Stimulated activated naive B cell treated with anti-CD40 and anti-IgM and Interleukin-4, amounts not matched to agents 10 μg/mL and 1 μg/mL and 100 μg/mL, for 72 hours (primary cell): ENCODE measurements at regions not wholly inside any gene's neighbourhood (a gene's known extent, or its start where the extent isn't known, plus 50 kb on each side); places are given as distances from the start of the nearest gene placed in this dataset.
"Not testable (repeated sequence)": the region's sequence is repeated elsewhere in the genome, so short reads cannot be mapped to it uniquely, and the experiment has no call there.

ENCODE experiments used
- ATAC-seq, 2 donors: fragments of 150-1000 bp; cut with Tn5 transposase; replicated peaks; 2 replicates each; pipeline ENCODE4 v1.10.0; 2021; ENCODE audit warnings: moderate library complexity in 1 of 2
- DNase-seq: peaks from one replicate; pipeline ENCODE4 v3.0.0; 2021
- H3K27ac Mint-ChIP-seq: one replicate; pipeline ENCODE4 v1.8.0; 2022; ENCODE audit warnings: mild to moderate bottlenecking, mixed read lengths
- H3K27me3 Mint-ChIP-seq, 2 donors: one replicate each; pipeline ENCODE4 v1.8.0; 2022; ENCODE audit warnings: mixed read lengths in 2 of 2
- H3K36me3 Mint-ChIP-seq, 2 donors: one replicate each; pipeline ENCODE4 v1.8.0; 2022; ENCODE audit warnings: mixed read lengths in 2 of 2, mild to moderate bottlenecking in 1 of 2
- H3K4me1 Mint-ChIP-seq, 2 donors: one replicate each; pipeline ENCODE4 v1.8.0; 2022; ENCODE audit warnings: mixed read lengths in 2 of 2, mild to moderate bottlenecking in 1 of 2
- H3K4me3 Mint-ChIP-seq, 2 donors: one replicate each; pipeline ENCODE4 v1.8.0; 2022; ENCODE audit warnings: mild to moderate bottlenecking in 2 of 2, mixed read lengths in 2 of 2, moderate library complexity in 1 of 2
- H3K9me3 Mint-ChIP-seq, 2 donors: one replicate each; pipeline ENCODE4 v1.8.0; 2022; ENCODE audit warnings: mixed read lengths in 2 of 2, mild to moderate bottlenecking in 1 of 2

DNA sequence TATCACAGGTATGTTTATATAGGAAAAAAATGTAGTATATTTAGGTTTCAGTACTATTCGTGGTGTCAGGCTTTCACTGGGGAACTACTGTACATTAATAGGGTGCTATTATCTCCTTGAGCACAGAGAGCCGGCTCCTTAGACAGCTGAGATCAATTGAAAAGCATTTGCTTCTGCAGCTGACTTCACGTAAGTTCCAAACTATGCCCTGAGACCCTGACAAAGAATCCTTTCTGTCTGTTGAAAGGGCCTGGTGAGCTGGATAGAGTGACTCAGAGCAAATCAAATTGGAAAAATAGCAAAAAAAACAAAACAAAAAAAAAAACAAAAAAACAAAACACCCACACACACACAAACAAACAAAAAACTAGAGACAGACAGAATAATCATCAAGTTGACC, 652.0 kb downstream of the MTRR start:
- Mint-ChIP-seq H3K9me3 (no peaks in the 10 kb centered on the region), H3K27ac (no peak overlapping the region), H3K36me3 (no peaks in the 10 kb centered on the region), H3K4me1 (no peaks in the 10 kb centered on the region), H3K4me3 (no peak overlapping the region), H3K27me3 (no peaks in the 10 kb centered on the region)
- DNase-seq (no peak), ATAC-seq (no peak)

DNA sequence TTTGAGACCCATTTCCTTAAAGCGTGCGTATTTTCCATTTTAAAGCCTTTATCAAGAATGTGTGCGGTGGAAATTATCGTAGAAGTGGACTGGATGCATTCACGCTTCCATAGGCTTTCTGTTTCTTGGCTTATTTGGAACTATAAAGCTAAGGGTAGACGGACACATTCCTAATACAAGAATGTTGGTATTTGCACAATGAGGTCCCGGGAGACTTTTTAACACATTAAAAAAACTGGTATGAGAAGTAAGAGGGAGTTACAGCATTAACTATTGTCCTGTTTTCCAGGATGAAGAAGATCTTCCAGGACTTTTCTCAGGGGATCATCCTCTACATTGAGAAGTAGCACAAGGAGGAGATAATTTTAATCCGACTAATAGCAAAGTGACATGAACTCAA, 653.0 kb downstream of the MTRR start:
- Mint-ChIP-seq H3K27me3 (no peaks in the 10 kb centered on the region), H3K27ac (no peak overlapping the region), H3K36me3 (no peaks in the 10 kb centered on the region), H3K4me3 (no peak overlapping the region), H3K4me1 (no peaks in the 10 kb centered on the region), H3K9me3 (no peaks in the 10 kb centered on the region)
- DNase-seq, result no peak
- ATAC-seq, result no peak

DNA sequence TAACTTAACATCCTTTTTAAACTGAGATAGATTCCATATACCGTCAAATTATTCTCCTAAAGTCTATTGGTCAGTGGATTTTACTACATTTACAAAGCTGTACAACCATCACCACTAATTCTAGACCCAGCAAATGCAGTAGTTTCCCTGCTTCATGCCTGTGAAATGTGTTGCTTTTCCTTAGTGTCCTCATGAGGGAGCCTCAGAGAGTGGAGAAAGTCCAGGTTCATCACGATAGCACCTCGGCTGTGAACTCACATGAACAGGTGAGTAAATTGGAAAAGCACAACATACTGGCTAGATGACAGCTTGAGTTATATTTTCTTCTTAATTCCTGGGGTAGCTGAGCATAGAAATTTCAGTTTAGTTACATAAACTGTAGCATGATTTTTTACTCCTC, 653.7 kb downstream of the MTRR start:
- H3K9me3 Mint-ChIP-seq, result no peaks in the 10 kb centered on the region
- no peaks in the 10 kb centered on the region for H3K4me1 Mint-ChIP-seq
- DNase-seq, result no peak
- H3K27ac Mint-ChIP-seq, result no peak overlapping the region
- no peak for ATAC-seq
- H3K27me3 Mint-ChIP-seq, result no peaks in the 10 kb centered on the region
- no peaks in the 10 kb centered on the region for H3K36me3 Mint-ChIP-seq
- H3K4me3 Mint-ChIP-seq, result no peak overlapping the region

DNA sequence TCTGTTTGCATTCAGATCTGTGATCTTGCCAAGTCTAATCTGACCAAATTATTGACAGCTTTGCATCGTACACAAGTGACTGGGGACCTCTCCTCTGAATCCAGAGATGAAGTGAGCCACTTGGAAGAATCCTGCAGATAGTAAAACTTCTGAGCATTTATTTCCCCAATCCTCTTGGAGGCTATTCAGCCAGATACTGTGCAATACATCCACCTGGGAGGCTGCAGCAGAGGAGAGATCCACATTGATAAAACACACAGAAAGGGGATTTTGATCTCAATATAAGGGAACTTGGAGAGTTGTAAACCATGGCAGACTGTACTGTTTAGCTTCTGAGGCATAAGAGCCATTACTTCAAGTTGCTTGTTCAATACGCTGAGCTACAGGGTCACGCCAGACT, 654.6 kb downstream of the MTRR start:
- no peaks in the 10 kb centered on the region for H3K36me3 Mint-ChIP-seq
- no peak overlapping the region for H3K27ac Mint-ChIP-seq
- DNase-seq (no peak), ATAC-seq (no peak)
- no peaks in the 10 kb centered on the region for H3K9me3 Mint-ChIP-seq
- no peak overlapping the region for H3K4me3 Mint-ChIP-seq
- H3K4me1 Mint-ChIP-seq, result no peaks in the 10 kb centered on the region
- no peaks in the 10 kb centered on the region for H3K27me3 Mint-ChIP-seq

DNA sequence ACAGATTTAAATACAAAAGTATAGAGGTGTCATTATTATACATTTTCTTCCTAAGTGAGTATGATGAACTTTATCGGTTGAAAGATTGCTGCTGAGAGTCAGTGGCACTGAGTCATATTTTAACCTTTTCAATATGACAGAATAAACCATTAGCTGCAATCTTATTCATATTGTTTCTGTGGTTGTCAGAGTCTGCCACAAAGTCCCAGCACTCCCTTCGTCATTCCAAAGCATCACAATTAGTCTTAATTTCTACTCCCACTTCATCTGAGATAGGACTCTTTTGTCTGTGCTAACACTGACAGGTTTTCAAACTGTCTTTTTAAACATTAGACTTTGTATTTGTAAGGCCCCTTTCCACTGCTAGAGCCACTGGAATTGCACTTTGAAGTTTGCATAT, 656.9 kb downstream of the MTRR start:
- H3K27me3 Mint-ChIP-seq, result no peaks in the 10 kb centered on the region
- no peak for DNase-seq
- no peak overlapping the region for H3K4me3 Mint-ChIP-seq
- no peak for ATAC-seq
- no peaks in the 10 kb centered on the region for H3K36me3 Mint-ChIP-seq
- no peaks in the 10 kb centered on the region for H3K9me3 Mint-ChIP-seq
- H3K4me1 Mint-ChIP-seq, result no peaks in the 10 kb centered on the region
- no peak overlapping the region for H3K27ac Mint-ChIP-seq

DNA sequence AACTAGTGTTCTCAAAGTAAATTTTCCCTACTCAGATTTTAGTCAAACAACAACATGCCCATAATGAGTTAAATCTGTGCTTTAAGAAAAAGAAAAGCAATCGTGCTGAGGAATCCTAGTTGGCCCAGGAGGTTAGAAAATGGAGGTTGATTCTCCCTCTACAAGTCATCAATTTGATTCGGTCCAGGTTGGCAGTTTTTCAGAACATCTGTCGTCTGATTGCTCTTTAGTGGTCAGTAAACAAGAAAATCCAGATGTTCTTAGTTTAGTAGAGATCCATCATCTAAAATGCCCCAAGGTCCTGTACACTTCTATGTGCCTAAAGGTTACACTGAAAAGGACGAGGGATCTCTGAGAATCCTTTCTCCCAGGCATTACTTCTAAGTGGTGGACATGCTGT, 659.2 kb downstream of the MTRR start:
- no peaks in the 10 kb centered on the region for H3K4me1 Mint-ChIP-seq
- H3K27me3 Mint-ChIP-seq, result no peaks in the 10 kb centered on the region
- ATAC-seq (no peak), DNase-seq (no peak)
- H3K27ac Mint-ChIP-seq, result no peak overlapping the region
- no peaks in the 10 kb centered on the region for H3K9me3 Mint-ChIP-seq
- H3K4me3 Mint-ChIP-seq, result no peak overlapping the region
- no peaks in the 10 kb centered on the region for H3K36me3 Mint-ChIP-seq

DNA sequence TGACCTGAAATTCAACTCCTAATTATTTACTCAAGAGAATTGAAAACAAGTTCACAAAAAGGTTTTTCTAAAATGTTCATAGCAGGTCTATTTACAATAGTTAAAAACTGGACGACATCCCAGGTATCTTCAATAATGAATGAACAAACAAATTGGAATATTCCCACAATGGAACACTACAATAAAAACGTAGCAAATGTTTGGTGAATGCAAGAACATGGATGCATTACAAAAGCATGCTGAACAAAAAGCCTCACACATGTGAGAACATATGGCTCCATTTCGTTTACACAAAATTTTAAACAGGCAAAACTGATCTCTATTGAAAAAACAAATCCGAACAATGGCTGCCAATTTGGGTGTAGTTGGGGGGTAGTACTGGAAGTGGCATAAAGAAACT, 669.9 kb downstream of the MTRR start:
- Mint-ChIP-seq H3K27ac (no peak overlapping the region), H3K4me3 (no peak overlapping the region), H3K4me1 (no peaks in the 10 kb centered on the region), H3K36me3 (no peaks in the 10 kb centered on the region), H3K9me3 (peaks cover 0 to 1% of the 10 kb centered on the region in 2 donors), H3K27me3 (no peaks in the 10 kb centered on the region)
- ATAC-seq (no peak), DNase-seq (no peak)

DNA sequence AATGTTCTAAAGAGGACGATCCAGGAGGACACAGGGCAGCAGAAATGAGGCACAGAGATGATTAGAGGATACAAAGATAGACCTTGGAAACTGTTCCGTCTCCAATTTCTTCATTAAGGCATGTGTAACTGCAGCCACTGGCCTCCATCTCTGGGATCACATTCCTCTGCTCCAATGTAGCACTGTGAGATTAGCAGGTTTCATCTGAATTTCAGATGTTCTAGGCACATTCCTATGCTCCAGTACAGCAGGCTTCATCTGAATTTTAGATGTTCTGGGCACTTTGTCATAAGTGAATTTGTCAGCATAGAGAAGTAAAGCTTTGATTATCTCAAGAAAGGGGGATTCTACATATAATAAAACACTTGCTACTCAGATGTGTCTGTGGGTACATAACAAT, 671.4 kb downstream of the MTRR start:
- Mint-ChIP-seq H3K4me3 (no peak overlapping the region), H3K4me1 (no peaks in the 10 kb centered on the region), H3K9me3 (peaks cover 0 to 2% of the 10 kb centered on the region in 2 donors), H3K27ac (no peak overlapping the region), H3K36me3 (no peaks in the 10 kb centered on the region), H3K27me3 (no peaks in the 10 kb centered on the region)
- DNase-seq, result no peak
- ATAC-seq, result no peak

DNA sequence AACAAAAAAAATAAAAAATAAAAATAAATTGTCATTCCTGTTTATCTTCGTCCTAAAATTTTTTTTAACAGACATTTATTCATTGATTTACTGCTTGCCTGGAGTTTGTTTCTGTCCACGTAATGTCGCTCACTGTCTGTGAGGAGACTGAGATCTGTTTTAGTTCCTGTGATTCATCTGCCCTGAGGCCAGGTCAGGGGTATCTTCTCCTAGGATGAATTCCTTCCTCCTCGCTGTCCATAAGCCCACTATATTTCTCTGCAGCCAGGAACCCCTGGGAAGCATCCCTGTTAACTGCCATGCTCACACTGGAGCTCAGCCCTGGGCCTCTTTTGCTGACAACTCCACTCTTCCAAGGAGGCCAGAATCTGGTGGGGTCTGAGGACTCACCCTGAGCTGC, 682.0 kb downstream of the MTRR start:
- DNase-seq (no peak), ATAC-seq (no peak)
- H3K27me3 Mint-ChIP-seq, result no peaks in the 10 kb centered on the region
- no peaks in the 10 kb centered on the region for H3K4me1 Mint-ChIP-seq
- H3K4me3 Mint-ChIP-seq, result no peak overlapping the region
- peaks cover 17 to 19% of the 10 kb centered on the region in 2 donors for H3K9me3 Mint-ChIP-seq
- no peaks in the 10 kb centered on the region for H3K36me3 Mint-ChIP-seq
- no peak overlapping the region for H3K27ac Mint-ChIP-seq

DNA sequence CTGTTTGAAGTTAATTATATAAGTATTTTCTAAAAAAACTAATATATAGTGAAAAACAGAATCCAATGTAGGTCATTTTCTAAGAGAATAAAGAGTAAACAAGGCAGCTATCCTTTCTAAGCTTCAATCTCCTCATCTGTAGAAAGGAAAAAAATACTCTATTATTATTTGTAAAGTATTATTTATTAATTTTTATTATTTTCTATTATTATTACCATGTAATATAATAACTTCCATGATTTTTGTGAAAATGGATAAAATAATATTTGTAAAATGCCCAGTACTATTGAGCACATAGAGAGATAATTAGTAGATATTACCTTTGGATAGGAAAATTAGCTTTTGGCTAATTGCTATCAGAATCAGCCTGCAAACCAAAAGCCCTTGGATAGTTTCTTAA, 684.4 kb downstream of the MTRR start:
- Mint-ChIP-seq H3K27ac (no peak overlapping the region), H3K9me3 (peaks cover 19% of the 10 kb centered on the region in 2 donors), H3K27me3 (no peaks in the 10 kb centered on the region), H3K4me1 (no peaks in the 10 kb centered on the region), H3K36me3 (no peaks in the 10 kb centered on the region), H3K4me3 (no peak overlapping the region)
- no peak for DNase-seq
- ATAC-seq, result no peak

DNA sequence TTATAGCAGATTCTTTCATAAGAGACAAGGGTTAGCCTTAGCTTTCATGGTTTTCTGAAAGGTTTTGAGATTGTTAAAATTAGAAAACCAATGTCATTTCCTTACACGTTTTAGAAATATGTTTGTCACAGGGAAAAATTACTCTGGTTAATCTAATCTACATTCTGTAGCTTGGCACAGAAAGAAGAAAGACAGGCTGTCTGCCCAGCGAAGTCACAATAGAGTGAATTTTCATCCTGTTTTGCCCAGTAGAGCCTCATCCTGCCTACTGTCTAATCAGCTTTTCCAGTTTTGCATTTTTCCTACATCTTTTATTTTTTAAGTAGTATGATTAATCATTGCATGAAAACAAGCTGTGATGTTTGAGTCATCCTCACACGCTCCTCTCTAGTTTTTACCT, 688.8 kb downstream of the MTRR start:
- H3K27me3 Mint-ChIP-seq, result no peaks in the 10 kb centered on the region
- H3K9me3 Mint-ChIP-seq, result peaks cover 19% of the 10 kb centered on the region in 2 donors
- H3K27ac Mint-ChIP-seq, result no peak overlapping the region
- H3K4me3 Mint-ChIP-seq, result no peak overlapping the region
- H3K36me3 Mint-ChIP-seq, result no peaks in the 10 kb centered on the region
- DNase-seq (no peak), ATAC-seq (no peak)
- no peaks in the 10 kb centered on the region for H3K4me1 Mint-ChIP-seq

DNA sequence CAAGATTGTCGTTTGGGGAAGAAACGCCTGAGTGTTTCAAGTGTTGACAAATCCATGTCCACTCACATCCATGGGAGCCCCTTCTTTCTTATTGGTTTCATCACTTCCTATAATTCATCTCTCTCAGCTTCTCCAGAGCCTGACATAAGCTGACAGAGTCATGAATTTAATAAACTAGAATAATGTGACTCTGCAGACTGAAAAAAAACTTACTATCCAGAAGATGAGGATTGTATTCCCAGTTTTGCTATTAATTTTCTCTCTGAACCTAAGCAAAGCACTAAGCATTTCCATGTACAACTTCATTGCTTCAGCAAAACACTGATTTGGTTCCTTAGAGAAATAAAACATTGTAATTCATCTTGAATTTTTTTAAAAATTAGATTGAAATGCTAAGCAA, 691.8 kb downstream of the MTRR start:
- no peak for DNase-seq

DNA sequence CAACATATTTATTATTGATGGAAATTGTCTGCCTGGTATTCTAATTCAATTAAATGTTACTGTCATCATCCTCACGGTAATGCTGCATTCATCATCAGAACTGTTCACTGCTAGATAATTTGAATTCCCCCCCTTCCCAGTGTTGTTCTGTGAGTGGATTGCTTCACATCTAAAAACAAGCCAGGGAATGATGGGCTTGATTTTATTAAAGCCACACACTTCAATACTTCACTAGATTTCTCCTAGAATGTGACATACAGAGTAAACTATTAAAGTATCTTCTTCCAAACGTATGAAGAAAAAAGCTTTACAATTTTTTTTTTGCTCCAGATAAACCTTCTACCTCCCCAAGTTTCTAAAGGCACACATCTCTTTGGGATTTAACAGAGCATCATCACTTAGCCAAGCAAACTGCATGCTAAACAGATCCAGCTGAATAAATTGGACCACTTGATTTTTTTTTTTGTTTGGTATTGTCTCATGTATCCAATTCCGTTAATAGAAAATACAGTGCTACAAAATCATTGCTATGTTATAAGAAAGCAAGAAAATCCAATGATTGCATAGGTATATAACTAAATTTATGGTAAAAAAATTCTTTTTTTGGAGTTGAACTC, 692.4 kb downstream of the MTRR start:
- no peak overlapping the region for H3K4me3 Mint-ChIP-seq
- H3K36me3 Mint-ChIP-seq, result no peaks in the 10 kb centered on the region
- ATAC-seq (no peak), DNase-seq (no peak)
- peaks cover 0 to under 1% of the 10 kb centered on the region in 2 donors for H3K9me3 Mint-ChIP-seq
- H3K27ac Mint-ChIP-seq, result no peak overlapping the region
- no peaks in the 10 kb centered on the region for H3K27me3 Mint-ChIP-seq
- H3K4me1 Mint-ChIP-seq, result no peaks in the 10 kb centered on the region

More for the DNA sequence above, 691.8 kb downstream of the MTRR start:
- no peak for ATAC-seq
- Mint-ChIP-seq H3K9me3 (peaks cover 2 to 5% of the 10 kb centered on the region in 2 donors), H3K27ac (no peak overlapping the region), H3K4me1 (no peaks in the 10 kb centered on the region), H3K27me3 (no peaks in the 10 kb centered on the region), H3K36me3 (no peaks in the 10 kb centered on the region), H3K4me3 (no peak overlapping the region)

DNA sequence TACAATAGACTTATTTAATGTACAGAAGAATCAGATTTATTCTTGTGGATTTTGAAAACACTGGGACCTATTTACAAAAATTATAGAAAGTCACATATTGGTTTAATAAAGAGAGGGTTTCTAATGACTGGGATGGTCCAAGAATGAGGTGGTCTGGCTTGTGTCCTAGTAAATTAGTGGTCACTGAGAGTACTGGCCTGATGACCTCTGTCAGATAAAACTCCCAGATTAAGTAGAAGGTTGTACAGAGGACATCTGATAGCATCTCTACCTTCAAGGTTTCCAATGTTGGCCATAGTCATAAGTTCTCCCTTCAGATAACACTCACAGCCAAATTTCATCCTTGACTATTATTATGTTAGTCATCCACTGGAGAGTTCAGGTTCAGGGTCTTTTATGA, 692.9 kb downstream of the MTRR start:
- Mint-ChIP-seq H3K9me3 (no peaks in the 10 kb centered on the region), H3K36me3 (no peaks in the 10 kb centered on the region), H3K4me3 (no peak overlapping the region), H3K27me3 (no peaks in the 10 kb centered on the region), H3K27ac (no peak overlapping the region), H3K4me1 (no peaks in the 10 kb centered on the region)
- DNase-seq, result no peak
- ATAC-seq, result no peak

DNA sequence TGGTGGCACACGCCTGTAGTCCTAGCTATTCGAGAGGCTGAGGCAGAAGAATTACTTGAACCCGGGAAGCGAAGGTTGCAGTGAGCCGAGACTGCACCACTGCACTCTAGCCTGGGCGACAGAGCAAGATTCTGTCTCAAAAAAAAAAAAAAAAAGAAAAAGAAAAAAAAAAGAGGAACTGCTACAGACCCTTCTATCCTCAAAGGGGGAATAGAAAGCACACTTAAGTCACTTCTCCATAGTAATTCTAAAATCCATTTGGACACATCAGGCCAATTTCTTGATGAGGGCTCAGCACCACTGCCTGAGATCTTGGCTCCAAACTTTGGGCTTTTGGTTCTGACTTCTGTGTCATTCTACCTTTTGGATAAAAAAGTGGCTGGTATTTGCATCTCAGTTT, 694.6 kb downstream of the MTRR start:
- not testable (repeated sequence) for H3K9me3 Mint-ChIP-seq, DNase-seq, H3K27me3 Mint-ChIP-seq, H3K36me3 Mint-ChIP-seq, H3K4me1 Mint-ChIP-seq, H3K4me3 Mint-ChIP-seq, H3K27ac Mint-ChIP-seq
- ATAC-seq, result peak; percentile 42 to 64

DNA sequence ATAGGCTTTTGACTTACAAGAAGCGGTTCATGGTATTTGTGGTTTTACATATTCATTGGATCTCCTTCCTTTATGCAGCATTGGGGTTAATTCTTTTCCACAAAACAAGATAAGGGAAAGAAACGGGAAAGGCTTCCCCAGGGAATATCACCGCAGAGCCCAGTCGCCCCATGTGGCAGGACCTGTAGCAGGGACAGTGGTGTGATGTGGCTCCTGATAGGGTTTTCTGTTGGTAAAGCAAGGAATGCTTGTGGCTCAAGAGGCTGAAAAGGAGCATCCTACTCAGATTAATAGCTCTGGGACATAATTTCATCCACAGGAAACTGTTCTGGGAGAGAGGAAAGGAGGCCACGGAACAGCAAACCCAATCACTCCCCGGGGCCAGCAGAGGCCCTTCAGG, 699.9 kb downstream of the MTRR start:
- DNase-seq (no peak), ATAC-seq (no peak)
- Mint-ChIP-seq H3K27ac (no peak overlapping the region), H3K4me3 (no peak overlapping the region), H3K9me3 (no peaks in the 10 kb centered on the region), H3K4me1 (no peaks in the 10 kb centered on the region), H3K36me3 (no peaks in the 10 kb centered on the region), H3K27me3 (no peaks in the 10 kb centered on the region)
